H1 (cell line): ENCODE measurements at regions not wholly inside any gene's neighbourhood (a gene's known extent, or its start where the extent isn't known, plus 50 kb on each side); places are given as distances from the start of the nearest gene placed in this dataset.

Experiments
- CBX8 ChIP-seq: fragments of 300-800, 300-1000 bp; sonication (generic); IDR thresholded peaks from 2 replicates; pipeline ENCODE4 v1.7.1; 2016; ENCODE audit warnings: low read depth, low read length, borderline replicate concordance
- RFX5 ChIP-seq: IDR thresholded peaks from 2 replicates; pipeline ENCODE4 v1.6.1; 2011; ENCODE audit warnings: low read depth, low read length, improper control_type of control experiment, borderline replicate concordance

DNA sequence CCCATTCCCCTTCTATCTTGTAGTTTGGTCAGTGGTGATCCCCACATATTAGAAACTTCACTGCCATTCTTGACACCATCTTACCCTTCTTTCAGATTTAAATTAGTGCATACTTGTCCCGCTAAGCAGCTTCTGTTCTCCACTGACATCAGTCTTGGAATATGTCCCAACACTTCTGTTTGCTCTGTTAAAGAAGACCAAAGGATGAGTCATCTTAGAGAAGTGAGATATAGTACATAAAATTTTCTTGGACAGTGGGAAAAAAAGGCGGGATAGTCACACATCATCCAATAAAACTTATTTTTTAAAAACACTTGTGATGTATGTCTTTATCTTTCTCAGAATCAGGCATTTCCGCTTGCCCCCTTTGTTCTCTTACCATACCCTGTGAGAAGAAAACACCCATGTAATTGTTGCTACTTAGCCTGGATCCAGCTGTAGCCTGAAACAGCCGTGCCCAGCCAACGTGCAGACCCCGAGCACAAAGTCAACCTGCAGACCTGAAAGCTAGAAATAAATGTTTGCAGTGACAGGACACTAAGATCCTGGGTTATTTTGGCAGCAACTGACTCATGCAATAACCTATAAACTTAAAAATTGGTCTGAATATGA is 100.1 kb upstream of the PDE3A start (continued):
- TF ChIP-seq RFX5 = no peak
- TF ChIP-seq CBX8 = no peak
